Neural progenitor cell (in vitro differentiated cells): ENCODE measurements at regions not wholly inside any gene's neighbourhood (a gene's known extent, or its start where the extent isn't known, plus 50 kb on each side); places are given as distances from the start of the nearest gene placed in this dataset.

Experiments used
- DNase-seq: peaks from one replicate; pipeline ENCODE4 v3.0.0-alpha.2; 2016; ENCODE audit warnings: low spot score
- H2AFZ ChIP-seq: fragments of 200-600 bp; sonication (generic); replicated peaks from 2 replicates; pipeline ENCODE4 v1.6.1; 2016; ENCODE audit warnings: antibody characterized with exemption
- H3F3A ChIP-seq: fragments of 200-600 bp; sonication (generic); 2 replicates; pipeline ENCODE4 v1.6.1; 2016; ENCODE audit warnings: antibody characterized with exemption, low read depth
- H3K27ac ChIP-seq: fragments of 200-600 bp; sonication (generic); 2 replicates; pipeline ENCODE4 v1.5.1; 2016; ENCODE audit warnings: mild to moderate bottlenecking
- H3K27me3 ChIP-seq: fragments of 200-600 bp; sonication (generic); 2 replicates; pipeline ENCODE4 v1.6.1; 2016; ENCODE audit warnings: mild to moderate bottlenecking, moderate library complexity
- H3K36me3 ChIP-seq: fragments of 200-600 bp; sonication (generic); 2 replicates; pipeline ENCODE4 v1.5.1; 2016
- H3K4me1 ChIP-seq: fragments of 200-600 bp; sonication (generic); 2 replicates; pipeline ENCODE4 v1.6.1; 2016; ENCODE audit warnings: mixed run types
- H3K4me2 ChIP-seq: fragments of 200-600 bp; sonication (generic); 2 replicates; pipeline ENCODE4 v1.6.1; 2016
- H3K4me3 ChIP-seq: fragments of 200-600 bp; sonication (generic); 2 replicates; pipeline ENCODE4 v1.5.1; 2016
- H3K79me2 ChIP-seq: fragments of 200-600 bp; sonication (generic); 2 replicates; pipeline ENCODE4 v1.6.1; 2016; ENCODE audit warnings: low read depth
- H3K9ac ChIP-seq: fragments of 200-600 bp; sonication (generic); 2 replicates; pipeline ENCODE4 v1.6.1; 2016
- H3K9me3 ChIP-seq: fragments of 200-600 bp; sonication (generic); 2 replicates; pipeline ENCODE4 v1.5.1; 2016; ENCODE audit warnings: low read depth
- H4K20me1 ChIP-seq: fragments of 200-600 bp; sonication (generic); 2 replicates; pipeline ENCODE4 v1.6.1; 2016; ENCODE audit warnings: low read depth
- H3K27ac Mint-ChIP-seq: 3 replicates; pipeline ENCODE4 v1.8.0; 2021; ENCODE audit warnings: mixed read lengths
- H3K27me3 Mint-ChIP-seq: 2 replicates; pipeline ENCODE4 v1.8.0; 2022; ENCODE audit warnings: low read depth, mild to moderate bottlenecking, inconsistent platforms, moderate library complexity, mixed read lengths; ENCODE audit not compliant: insufficient read depth
- H3K36me3 Mint-ChIP-seq: 3 replicates; pipeline ENCODE4 v1.8.0; 2021; ENCODE audit warnings: mixed read lengths
- H3K4me1 Mint-ChIP-seq: 3 replicates; pipeline ENCODE4 v1.8.0; 2021; ENCODE audit warnings: mixed read lengths
- H3K4me3 Mint-ChIP-seq: 3 replicates; pipeline ENCODE4 v1.8.0; 2021; ENCODE audit warnings: mild to moderate bottlenecking, moderate library complexity, mixed read lengths
- H3K9me3 Mint-ChIP-seq: 3 replicates; pipeline ENCODE4 v1.8.0; 2020; ENCODE audit warnings: mixed read lengths
- CTCF ChIP-seq: fragments of 200-600 bp; sonication (generic); IDR thresholded peaks from 2 replicates; pipeline ENCODE4 v1.5.1; 2017; ENCODE audit warnings: antibody characterized with exemption, mild to moderate bottlenecking
- EZH2 ChIP-seq: fragments of 200-600 bp; sonication (generic); IDR thresholded peaks from 2 replicates; pipeline ENCODE4 v1.6.1; 2017; ENCODE audit warnings: antibody characterized with exemption, mild to moderate bottlenecking, moderate library complexity
- EZH2phosphoT487 ChIP-seq: fragments of 200-600 bp; sonication (generic); IDR thresholded peaks from 2 replicates; pipeline ENCODE4 v1.6.1; 2017; ENCODE audit warnings: antibody characterized with exemption

- Histone ChIP-seq H3K9ac (no peak overlapping the region), H3K9me3 (no peaks in the 10 kb centered on the region), H3K36me3 (no peaks in the 10 kb centered on the region), H3F3A (no peaks in the 10 kb centered on the region), H3K79me2 (no peaks in the 10 kb centered on the region), H4K20me1 (no peaks in the 10 kb centered on the region), H2AFZ (no peak overlapping the region), H3K27ac (no peak overlapping the region), H3K4me2 (no peak overlapping the region), H3K27me3 (no peaks in the 10 kb centered on the region), H3K4me1 (no peaks in the 10 kb centered on the region), H3K4me3 (no peak overlapping the region)
- no peaks in the 10 kb centered on the region for H3K4me1 Mint-ChIP-seq
- no peak overlapping the region for H3K27ac Mint-ChIP-seq
- no peak overlapping the region for H3K4me3 Mint-ChIP-seq
- H3K9me3 Mint-ChIP-seq = peaks cover 9% of the 10 kb centered on the region
- H3K36me3 Mint-ChIP-seq = no peaks in the 10 kb centered on the region
- no peak for TF ChIP-seq EZH2
- TF ChIP-seq CTCF = no peak
- no peak for TF ChIP-seq EZH2phosphoT487
- DNase-seq = no peak
- H3K27me3 Mint-ChIP-seq = peaks cover 5% of the 10 kb centered on the region
Measured at GRCh38 chr6:165186441-165187205, 122.8 kb downstream of the C6orf118 start.

- no peak overlapping the region for H2AFZ ChIP-seq
- Mint-ChIP-seq H3K9me3 (peaks cover 9% of the 10 kb centered on the region), H3K27ac (no peak overlapping the region), H3K4me1 (no peaks in the 10 kb centered on the region), H3K27me3 (peaks cover 5% of the 10 kb centered on the region), H3K36me3 (no peaks in the 10 kb centered on the region), H3K4me3 (no peak overlapping the region)
- H3F3A ChIP-seq = no peaks in the 10 kb centered on the region
- no peak for DNase-seq
- no peaks in the 10 kb centered on the region for H3K27me3 ChIP-seq
- no peak overlapping the region for H3K27ac ChIP-seq
- H3K4me3 ChIP-seq = no peak overlapping the region
- no peaks in the 10 kb centered on the region for H3K9me3 ChIP-seq
- H3K36me3 ChIP-seq = no peaks in the 10 kb centered on the region
- no peaks in the 10 kb centered on the region for H3K4me1 ChIP-seq
- no peak overlapping the region for H3K9ac ChIP-seq
- no peaks in the 10 kb centered on the region for H4K20me1 ChIP-seq
- H3K79me2 ChIP-seq = no peaks in the 10 kb centered on the region
- no peak overlapping the region for H3K4me2 ChIP-seq
- TF ChIP-seq EZH2phosphoT487 = no peak
- TF ChIP-seq CTCF = no peak
- no peak for TF ChIP-seq EZH2
Measured at GRCh38 chr6:165186041-165186440, 123.4 kb downstream of the C6orf118 start.

- Mint-ChIP-seq H3K27me3 (peaks cover 5% of the 10 kb centered on the region), H3K4me3 (no peak overlapping the region), H3K27ac (no peak overlapping the region), H3K36me3 (no peaks in the 10 kb centered on the region), H3K9me3 (peaks cover 9% of the 10 kb centered on the region), H3K4me1 (no peaks in the 10 kb centered on the region)
- Histone ChIP-seq H3K27ac (no peak overlapping the region), H2AFZ (no peak overlapping the region), H3K4me2 (no peak overlapping the region), H3K79me2 (no peaks in the 10 kb centered on the region), H3K9ac (no peak overlapping the region), H3F3A (no peaks in the 10 kb centered on the region), H3K27me3 (no peaks in the 10 kb centered on the region), H3K9me3 (no peaks in the 10 kb centered on the region), H3K4me3 (no peak overlapping the region), H3K36me3 (no peaks in the 10 kb centered on the region), H4K20me1 (no peaks in the 10 kb centered on the region), H3K4me1 (no peaks in the 10 kb centered on the region)
- no peak for DNase-seq
- TF ChIP-seq EZH2 (no peak), EZH2phosphoT487 (no peak)
Measured at GRCh38 chr6:165184192-165184979, 125.0 kb downstream of the C6orf118 start.
